ENCODE measurements at regions not wholly inside any gene's neighbourhood (a gene's known extent, or its start where the extent isn't known, plus 50 kb on each side); places are given as distances from the start of the nearest gene placed in this dataset.

GRCh38 chr15:47013446-47013845 is 703.9 kb upstream of the SEMA6D start:
- no peaks in the 10 kb centered on the region for H3K27me3 Mint-ChIP-seq (ENCODE audit: insufficient read depth)
- H3K36me3 Mint-ChIP-seq (ENCODE audit: low read depth) = no peaks in the 10 kb centered on the region
- H3K4me3 Mint-ChIP-seq = no peak overlapping the region
- H3K9me3 Mint-ChIP-seq = peaks cover 8% of the 10 kb centered on the region
- Histone ChIP-seq H3K9me3 (ENCODE audit: control insufficient read depth, low read length) (no peaks in the 10 kb centered on the region), H3K4me1 (ENCODE audit: control insufficient read depth, insufficient read depth, low read length) (no peaks in the 10 kb centered on the region), H3K4me3 (ENCODE audit: low read length) (no peak overlapping the region), H3K9ac (ENCODE audit: extremely low read depth, low read length, poor library complexity, severe bottlenecking) (no peak overlapping the region), H3K27ac (ENCODE audit: low read depth, low read length) (no peak overlapping the region), H3K36me3 (ENCODE audit: control insufficient read depth, insufficient read depth, low read length) (no peaks in the 10 kb centered on the region), H3K27me3 (ENCODE audit: control insufficient read depth, insufficient read depth, low read length, poor library complexity, severe bottlenecking) (no peaks in the 10 kb centered on the region)
- no peak for DNase-seq
- no peaks in the 10 kb centered on the region for H3K4me1 Mint-ChIP-seq
- TF ChIP-seq, protein P1, sequence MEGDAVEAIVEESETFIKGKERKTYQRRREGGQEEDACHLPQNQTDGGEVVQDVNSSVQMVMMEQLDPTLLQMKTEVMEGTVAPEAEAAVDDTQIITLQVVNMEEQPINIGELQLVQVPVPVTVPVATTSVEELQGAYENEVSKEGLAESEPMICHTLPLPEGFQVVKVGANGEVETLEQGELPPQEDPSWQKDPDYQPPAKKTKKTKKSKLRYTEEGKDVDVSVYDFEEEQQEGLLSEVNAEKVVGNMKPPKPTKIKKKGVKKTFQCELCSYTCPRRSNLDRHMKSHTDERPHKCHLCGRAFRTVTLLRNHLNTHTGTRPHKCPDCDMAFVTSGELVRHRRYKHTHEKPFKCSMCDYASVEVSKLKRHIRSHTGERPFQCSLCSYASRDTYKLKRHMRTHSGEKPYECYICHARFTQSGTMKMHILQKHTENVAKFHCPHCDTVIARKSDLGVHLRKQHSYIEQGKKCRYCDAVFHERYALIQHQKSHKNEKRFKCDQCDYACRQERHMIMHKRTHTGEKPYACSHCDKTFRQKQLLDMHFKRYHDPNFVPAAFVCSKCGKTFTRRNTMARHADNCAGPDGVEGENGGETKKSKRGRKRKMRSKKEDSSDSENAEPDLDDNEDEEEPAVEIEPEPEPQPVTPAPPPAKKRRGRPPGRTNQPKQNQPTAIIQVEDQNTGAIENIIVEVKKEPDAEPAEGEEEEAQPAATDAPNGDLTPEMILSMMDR (conservative IDR thresholded peaks at IDR 0.05) = no peak
- H3K27ac Mint-ChIP-seq = no peak overlapping the region

DNA sequence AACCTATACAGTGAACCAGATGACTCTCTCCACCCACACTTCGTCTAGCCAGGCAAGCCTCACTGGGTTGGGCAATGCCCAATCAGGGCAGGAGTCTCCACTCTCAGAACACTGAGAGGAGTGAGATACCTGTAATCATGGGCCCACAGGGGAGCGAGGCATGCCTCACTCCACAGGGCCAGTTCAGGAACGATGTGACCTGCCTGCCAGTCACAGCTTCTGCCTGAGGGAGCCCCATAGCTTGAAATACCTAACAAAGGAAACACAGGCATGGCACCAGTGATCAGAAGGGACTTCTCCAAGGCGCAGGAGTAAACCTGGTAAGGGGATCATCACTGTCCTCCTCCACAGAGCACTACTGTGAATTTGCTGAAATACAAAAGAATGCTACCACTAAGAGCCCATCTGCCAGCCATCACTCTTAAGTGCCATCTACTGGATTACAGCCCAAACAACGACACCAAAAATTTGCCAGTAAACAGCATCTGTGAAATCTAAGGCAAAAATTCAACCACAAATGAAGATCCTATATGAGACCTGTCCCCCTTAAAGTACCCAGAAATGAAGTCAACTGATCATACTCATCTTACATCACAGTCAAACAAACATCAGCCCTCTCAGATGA is 689.9 kb upstream of the SEMA6D start:
- H3K36me3 ChIP-seq (ENCODE audit: control insufficient read depth, insufficient read depth, low read length) = no peaks in the 10 kb centered on the region
- TF ChIP-seq, protein P1 (conservative IDR thresholded peaks at IDR 0.05) = peak; percentile 72
- no peaks in the 10 kb centered on the region for H3K9me3 ChIP-seq (ENCODE audit: control insufficient read depth, low read length)
- H3K9me3 Mint-ChIP-seq = peaks cover 3% of the 10 kb centered on the region
- peak; percentile 59 for DNase-seq
- H3K36me3 Mint-ChIP-seq (ENCODE audit: low read depth) = no peaks in the 10 kb centered on the region
- no peak overlapping the region for H3K27ac ChIP-seq (ENCODE audit: low read depth, low read length)
- H3K4me1 ChIP-seq (ENCODE audit: control insufficient read depth, insufficient read depth, low read length) = no peaks in the 10 kb centered on the region
- H3K27me3 Mint-ChIP-seq (ENCODE audit: insufficient read depth) = no peaks in the 10 kb centered on the region
- 88 to 90% methylated on average over 4 to 5 of the region's 5 CpGs for whole genome bisulfite sequencing, 2 experiments (ENCODE audit: insufficient coverage in 1 of 2, insufficient read length in 1 of 2)
- no peaks in the 10 kb centered on the region for H3K27me3 ChIP-seq (ENCODE audit: control insufficient read depth, insufficient read depth, low read length, poor library complexity, severe bottlenecking)
- no peaks in the 10 kb centered on the region for H3K4me1 Mint-ChIP-seq
- no peak overlapping the region for H3K4me3 Mint-ChIP-seq
- H3K9ac ChIP-seq (ENCODE audit: extremely low read depth, low read length, poor library complexity, severe bottlenecking) = no peak overlapping the region
- no peak overlapping the region for H3K4me3 ChIP-seq (ENCODE audit: low read length)
- H3K27ac Mint-ChIP-seq = no peak overlapping the region

- no peak overlapping the region for H3K27ac Mint-ChIP-seq
- H3K36me3 Mint-ChIP-seq (ENCODE audit: low read depth) = no peaks in the 10 kb centered on the region
- H3K4me1 Mint-ChIP-seq = no peaks in the 10 kb centered on the region
- Histone ChIP-seq H3K4me1 (ENCODE audit: control insufficient read depth, insufficient read depth, low read length) (no peaks in the 10 kb centered on the region), H3K36me3 (ENCODE audit: control insufficient read depth, insufficient read depth, low read length) (no peaks in the 10 kb centered on the region), H3K27me3 (ENCODE audit: control insufficient read depth, insufficient read depth, low read length, poor library complexity, severe bottlenecking) (no peaks in the 10 kb centered on the region), H3K9ac (ENCODE audit: extremely low read depth, low read length, poor library complexity, severe bottlenecking) (no peak overlapping the region), H3K9me3 (ENCODE audit: control insufficient read depth, low read length) (no peaks in the 10 kb centered on the region), H3K27ac (ENCODE audit: low read depth, low read length) (no peak overlapping the region), H3K4me3 (ENCODE audit: low read length) (no peak overlapping the region)
- no peaks in the 10 kb centered on the region for H3K9me3 Mint-ChIP-seq
- 90 to 100% methylated on average over 1 to 2 of the region's 2 CpGs for WGBS, 2 experiments (ENCODE audit: insufficient coverage in 1 of 2, insufficient read length in 1 of 2)
- no peak overlapping the region for H3K4me3 Mint-ChIP-seq
- no peaks in the 10 kb centered on the region for H3K27me3 Mint-ChIP-seq (ENCODE audit: insufficient read depth)
- TF ChIP-seq, protein P1 (conservative IDR thresholded peaks at IDR 0.05) = no peak
- no peak for DNase-seq
Observed at GRCh38 chr15:47035475-47036406, 681.6 kb upstream of the SEMA6D start.
